SK-N-SH treated with all-trans-retinoic acid at 6 μM for 48 hours (cell line): ENCODE measurements at regions not wholly inside any gene's neighbourhood (a gene's known extent, or its start where the extent isn't known, plus 50 kb on each side); places are given as distances from the start of the nearest gene placed in this dataset.

Source experiments
- ISL1 ChIP-seq: fragments of 250-450 bp; sonication (Bioruptor Pico); IDR thresholded peaks from 2 replicates; pipeline ENCODE4 v2.1.2; 2022; ENCODE audit warnings: mild to moderate bottlenecking, moderate library complexity
- PATZ1 ChIP-seq: fragments of 250-450 bp; sonication (Bioruptor Pico); IDR thresholded peaks from 2 replicates; pipeline ENCODE4 v1.8.0; 2020; ENCODE audit warnings: mild to moderate bottlenecking, moderate library complexity, borderline replicate concordance
- TOX ChIP-seq: fragments of 250-450 bp; sonication (Bioruptor Pico); IDR thresholded peaks from 2 replicates; pipeline ENCODE4 v1.8.0; 2021; ENCODE audit warnings: mild to moderate bottlenecking, moderate library complexity, borderline replicate concordance
- ZFP3 ChIP-seq: fragments of 250-450 bp; sonication (Bioruptor Pico); IDR thresholded peaks from 2 replicates; pipeline ENCODE4 v1.5.0; 2020; ENCODE audit warnings: mild to moderate bottlenecking, moderate library complexity

- TF ChIP-seq ZFP3 = no peak
- no peak for TF ChIP-seq ISL1 (CRISPR knock-in tag)
- TF ChIP-seq TOX (CRISPR knock-in tag) = no peak
- no peak for TF ChIP-seq PATZ1
Measured at GRCh38 chr16:17018585-17018939, 452.2 kb downstream of the XYLT1 start.
